Eye (tissue), 1 donor: ENCODE measurements at regions not wholly inside any gene's neighbourhood (a gene's known extent, or its start where the extent isn't known, plus 50 kb on each side); places are given as distances from the start of the nearest gene placed in this dataset.
"Not testable (repeated sequence)": the region's sequence is repeated elsewhere in the genome, so short reads cannot be mapped to it uniquely, and the experiment has no call there.

Source experiments
- DNase-seq: peaks from one replicate; pipeline ENCODE4 v3.0.0-alpha.2; 2015

- DNase-seq, result no peak
These were observed 50.3 kb upstream of the SNRK start for GRCh38 chr3:43236008-43236407.

- no peak for DNase-seq
These were observed 53.3 kb upstream of the SNRK start for GRCh38 chr3:43233062-43233461.

- DNase-seq, result peak; percentile 19
These were observed 54.9 kb upstream of the SNRK start for GRCh38 chr3:43231276-43232000.

GRCh38 chr3:43229865-43230264 lies 56.5 kb upstream of the SNRK start:
- not testable (repeated sequence) for DNase-seq

GRCh38 chr3:43227685-43228084 lies 58.7 kb upstream of the SNRK start:
- DNase-seq, result not testable (repeated sequence)

GRCh38 chr3:43224405-43225073 lies 61.8 kb upstream of the SNRK start:
- no peak for DNase-seq

GRCh38 chr3:43223670-43224364 lies 62.5 kb upstream of the SNRK start:
- no peak for DNase-seq

- DNase-seq, result no peak
These were observed 63.8 kb upstream of the SNRK start for GRCh38 chr3:43222590-43222989.

GRCh38 chr3:43221076-43221475 lies 65.3 kb upstream of the SNRK start:
- DNase-seq, result no peak

GRCh38 chr3:43219616-43220015 lies 66.7 kb upstream of the SNRK start:
- no peak for DNase-seq

- no peak for DNase-seq
These were observed 67.4 kb upstream of the SNRK start for GRCh38 chr3:43218921-43219320.

- no peak for DNase-seq
These were observed 68.2 kb upstream of the SNRK start for GRCh38 chr3:43218156-43218555.

- DNase-seq, result no peak
These were observed 68.7 kb upstream of the SNRK start for GRCh38 chr3:43217633-43218032.

- no peak for DNase-seq
These were observed 69.1 kb upstream of the SNRK start for GRCh38 chr3:43217206-43217605.

- DNase-seq, result no peak
These were observed 70.6 kb upstream of the SNRK start for GRCh38 chr3:43215663-43216275.

- no peak for DNase-seq
These were observed 71.2 kb upstream of the SNRK start for GRCh38 chr3:43215138-43215537.

GRCh38 chr3:43214616-43215015 lies 71.7 kb upstream of the SNRK start:
- DNase-seq, result no peak

- no peak for DNase-seq
These were observed 72.7 kb upstream of the SNRK start for GRCh38 chr3:43213631-43214030.

- no peak for DNase-seq
These were observed 73.3 kb upstream of the SNRK start for GRCh38 chr3:43212914-43213611.

- no peak for DNase-seq
These were observed 74.7 kb upstream of the SNRK start for GRCh38 chr3:43211681-43212080.

GRCh38 chr3:43210049-43211027 lies 76.0 kb upstream of the SNRK start:
- no peak for DNase-seq

GRCh38 chr3:43207628-43208085 lies 78.7 kb upstream of the SNRK start:
- DNase-seq, result no peak
